Ectodermal cell (in vitro differentiated cells): ENCODE measurements at regions not wholly inside any gene's neighbourhood (a gene's known extent, or its start where the extent isn't known, plus 50 kb on each side); places are given as distances from the start of the nearest gene placed in this dataset.

Source experiments
- H3K27ac ChIP-seq: 2 replicates; pipeline ENCODE4 v1.7.0; 2013; ENCODE audit warnings: mild to moderate bottlenecking, low read depth, low read length; ENCODE audit not compliant: insufficient read depth, poor library complexity, severe bottlenecking
- H3K27me3 ChIP-seq: 2 replicates; pipeline ENCODE4 v1.7.0; 2013; ENCODE audit warnings: mild to moderate bottlenecking, low read length; ENCODE audit not compliant: insufficient read depth, control insufficient read depth, poor library complexity, severe bottlenecking
- H3K36me3 ChIP-seq: one replicate; pipeline ENCODE4 v1.7.0; 2013; ENCODE audit warnings: low read length; ENCODE audit not compliant: control insufficient read depth, insufficient read depth
- H3K4me1 ChIP-seq: one replicate; pipeline ENCODE4 v1.7.0; 2013; ENCODE audit warnings: low read length; ENCODE audit not compliant: control insufficient read depth, insufficient read depth
- H3K4me3 ChIP-seq: 2 replicates; pipeline ENCODE4 v1.7.0; 2013; ENCODE audit warnings: low read depth, low read length, control low read depth; ENCODE audit not compliant: insufficient read depth
- H3K9me3 ChIP-seq: 2 replicates; pipeline ENCODE4 v1.7.0; 2013; ENCODE audit warnings: mild to moderate bottlenecking, low read length, moderate library complexity; ENCODE audit not compliant: control insufficient read depth
- WGBS, 2 experiments: methylation state at CpG; one replicate each; pipeline ENCODE4 v1.1.7; 2013; ENCODE audit warnings: missing lambda C conversion rate in 2 of 2; 5-methylcytosine and 5-hydroxymethylcytosine counted together

DNA sequence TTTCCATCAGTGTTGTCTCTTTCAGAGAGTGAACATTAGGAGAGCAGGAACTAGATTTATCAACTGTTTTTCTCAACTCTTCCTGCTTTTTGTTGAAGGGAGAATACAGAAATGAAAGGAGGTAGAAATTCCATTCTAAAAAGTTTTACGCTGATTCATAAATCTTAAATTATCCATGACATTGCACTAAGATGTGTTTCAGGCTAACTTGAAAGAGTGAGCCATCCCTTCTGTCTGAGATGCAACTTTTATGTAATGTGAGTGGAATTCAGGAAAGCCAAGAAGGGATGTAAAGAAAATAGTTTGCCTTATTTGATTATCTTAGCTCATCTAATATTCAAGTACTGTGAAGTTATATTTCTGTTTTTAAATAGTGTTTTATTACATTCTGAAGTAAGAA lies 349.5 kb upstream of the RGS6 start:
- 100% methylated on average over 1 of the region's 1 CpG for WGBS, 2 experiments
- Histone ChIP-seq H3K36me3 (no peaks in the 10 kb centered on the region), H3K9me3 (no peaks in the 10 kb centered on the region), H3K27me3 (no peaks in the 10 kb centered on the region), H3K27ac (no peak overlapping the region), H3K4me1 (peaks cover 12% of the 10 kb centered on the region), H3K4me3 (no peak overlapping the region)

GRCh38 chr14:71583194-71583593 lies 349.0 kb upstream of the RGS6 start:
- Histone ChIP-seq H3K27me3 (no peaks in the 10 kb centered on the region), H3K4me3 (no peak overlapping the region), H3K4me1 (peaks cover 12% of the 10 kb centered on the region), H3K9me3 (no peaks in the 10 kb centered on the region), H3K27ac (no peak overlapping the region), H3K36me3 (no peaks in the 10 kb centered on the region)
- 87 to 100% methylated on average over 2 of the region's 2 CpGs for WGBS, 2 experiments

DNA sequence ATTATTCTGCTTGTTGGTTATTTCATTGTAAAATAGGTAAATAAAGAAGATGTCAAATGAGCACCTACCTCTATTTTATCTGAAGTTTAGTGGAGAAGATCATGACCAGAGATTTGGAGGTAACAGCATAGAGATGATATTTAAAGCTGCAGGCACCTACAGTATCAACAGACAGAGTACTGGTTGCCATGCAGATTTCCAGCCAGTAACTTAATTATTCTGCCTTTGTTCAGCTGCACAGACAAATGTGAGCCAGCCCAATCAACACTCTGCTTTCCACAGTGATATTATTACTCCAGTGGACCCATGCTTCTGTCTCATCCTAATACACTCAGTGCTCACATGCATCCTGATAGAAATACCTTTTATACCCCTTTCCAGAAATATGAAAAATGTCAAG lies 348.5 kb upstream of the RGS6 start:
- Histone ChIP-seq H3K4me1 (peaks cover 12% of the 10 kb centered on the region), H3K36me3 (no peaks in the 10 kb centered on the region), H3K27ac (no peak overlapping the region), H3K4me3 (no peak overlapping the region), H3K27me3 (no peaks in the 10 kb centered on the region), H3K9me3 (no peaks in the 10 kb centered on the region)

DNA sequence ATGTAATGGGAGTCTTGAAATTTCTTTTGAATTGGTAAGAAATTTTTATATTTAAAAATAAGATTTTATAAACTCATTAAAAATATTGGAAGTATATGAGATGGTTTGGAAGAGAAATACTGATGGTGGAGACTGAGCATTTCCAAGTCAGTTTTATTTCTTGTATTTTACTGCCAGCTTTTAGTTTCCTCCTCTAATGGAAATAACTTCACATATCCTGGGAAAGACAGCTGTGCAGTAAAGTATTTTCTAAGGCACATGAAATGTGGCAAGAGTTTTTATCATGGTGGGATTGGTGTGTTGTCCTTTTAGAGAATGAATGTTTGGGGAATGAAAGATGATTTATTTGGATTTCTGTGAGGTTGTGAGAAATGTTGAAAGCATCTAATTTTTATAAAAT lies 346.9 kb upstream of the RGS6 start:
- Histone ChIP-seq H3K27ac (no peak overlapping the region), H3K9me3 (no peaks in the 10 kb centered on the region), H3K36me3 (no peaks in the 10 kb centered on the region), H3K4me1 (peaks cover 12% of the 10 kb centered on the region), H3K27me3 (no peaks in the 10 kb centered on the region), H3K4me3 (no peak overlapping the region)

- Histone ChIP-seq H3K36me3 (no peaks in the 10 kb centered on the region), H3K9me3 (no peaks in the 10 kb centered on the region), H3K4me1 (peaks cover 12% of the 10 kb centered on the region), H3K27ac (peak overlapping the region; percentile 62), H3K4me3 (no peak overlapping the region), H3K27me3 (no peaks in the 10 kb centered on the region)
- 38 to 40% methylated on average over 14 of the region's 14 CpGs for WGBS, 2 experiments
These were observed 345.9 kb upstream of the RGS6 start for GRCh38 chr14:71586131-71586897.

- Histone ChIP-seq H3K27me3 (no peaks in the 10 kb centered on the region), H3K27ac (no peak overlapping the region), H3K4me1 (peaks cover 12% of the 10 kb centered on the region), H3K4me3 (no peak overlapping the region), H3K9me3 (no peaks in the 10 kb centered on the region), H3K36me3 (no peaks in the 10 kb centered on the region)
- WGBS, 2 experiments: 93 to 96% methylated on average over 9 of the region's 9 CpGs
These were observed 344.2 kb upstream of the RGS6 start for GRCh38 chr14:71588028-71588427.

- Histone ChIP-seq H3K4me3 (no peak overlapping the region), H3K9me3 (no peaks in the 10 kb centered on the region), H3K27me3 (no peaks in the 10 kb centered on the region), H3K36me3 (no peaks in the 10 kb centered on the region), H3K4me1 (peaks cover 12% of the 10 kb centered on the region), H3K27ac (no peak overlapping the region)
- WGBS, 2 experiments: 93 to 99% methylated on average over 10 of the region's 10 CpGs
These were observed 343.5 kb upstream of the RGS6 start for GRCh38 chr14:71588576-71589215.

DNA sequence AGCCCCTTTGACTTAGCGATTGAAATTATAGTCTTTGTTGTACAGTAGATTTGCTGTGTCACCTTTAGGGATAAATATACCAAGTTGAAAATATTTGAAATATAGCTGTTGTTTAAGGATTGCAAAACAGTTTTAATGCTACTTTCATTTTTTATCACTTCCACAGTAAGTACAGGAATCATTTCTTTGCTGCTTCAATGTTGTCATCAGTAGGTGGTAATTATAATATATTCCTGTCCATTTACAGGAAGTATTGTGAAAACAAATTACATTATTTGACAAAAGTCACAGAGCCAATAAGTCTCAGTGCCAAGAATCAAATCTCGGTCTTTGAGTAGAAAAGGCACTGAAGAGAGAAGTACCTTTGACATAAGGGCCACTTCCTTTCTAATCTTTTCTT lies 342.6 kb upstream of the RGS6 start:
- H3K9me3 ChIP-seq: no peaks in the 10 kb centered on the region
- no peak overlapping the region for H3K4me3 ChIP-seq
- no peaks in the 10 kb centered on the region for H3K36me3 ChIP-seq
- WGBS, 2 experiments: 100% methylated on average over 1 to 2 of the region's 2 CpGs
- H3K27me3 ChIP-seq: no peaks in the 10 kb centered on the region
- no peak overlapping the region for H3K27ac ChIP-seq
- peaks cover 12% of the 10 kb centered on the region for H3K4me1 ChIP-seq

DNA sequence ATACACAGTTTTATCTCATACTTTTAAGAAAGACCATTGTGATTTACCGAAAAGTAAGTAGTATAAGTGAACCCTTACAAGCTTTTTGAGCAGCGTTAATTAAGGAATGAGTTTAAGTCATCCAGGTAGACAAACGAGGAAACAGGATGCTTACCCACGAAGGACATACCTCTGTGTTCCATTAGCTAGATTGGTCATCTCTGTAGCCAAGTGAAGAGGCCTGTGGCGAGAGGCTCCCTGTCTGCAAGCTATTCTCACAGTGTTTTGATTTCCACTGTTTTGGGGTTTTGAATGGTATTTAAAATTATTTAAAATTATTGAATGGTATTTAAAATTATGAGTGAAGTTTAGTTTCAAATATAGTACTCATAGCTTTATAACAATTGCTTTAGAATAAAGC lies 342.1 kb upstream of the RGS6 start:
- H3K9me3 ChIP-seq: no peaks in the 10 kb centered on the region
- no peaks in the 10 kb centered on the region for H3K27me3 ChIP-seq
- peaks cover 17% of the 10 kb centered on the region for H3K4me1 ChIP-seq
- no peak overlapping the region for H3K27ac ChIP-seq
- H3K36me3 ChIP-seq: no peaks in the 10 kb centered on the region
- 94 to 95% methylated on average over 4 to 5 of the region's 5 CpGs for WGBS, 2 experiments
- H3K4me3 ChIP-seq: no peak overlapping the region

DNA sequence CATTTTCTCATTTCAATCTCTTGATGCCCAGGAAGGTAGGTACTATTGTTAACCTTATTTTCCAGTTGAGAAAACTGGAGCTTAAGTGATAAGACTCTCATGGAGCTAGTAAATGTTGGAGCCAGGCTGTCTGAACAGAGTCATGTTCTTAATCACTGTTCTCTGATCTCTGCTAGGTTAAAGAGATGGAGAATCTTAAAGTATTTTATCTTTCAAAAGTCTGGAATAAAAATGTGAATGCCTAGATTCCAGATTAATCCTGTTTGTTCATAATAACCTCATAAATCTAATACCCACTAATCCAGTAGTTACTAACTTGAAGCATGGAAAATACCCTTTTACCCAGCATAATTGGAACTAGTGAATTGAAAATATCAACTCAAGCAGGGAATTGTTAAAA lies 341.0 kb upstream of the RGS6 start:
- Histone ChIP-seq H3K27me3 (no peaks in the 10 kb centered on the region), H3K9me3 (no peaks in the 10 kb centered on the region), H3K4me3 (no peak overlapping the region), H3K27ac (no peak overlapping the region), H3K36me3 (no peaks in the 10 kb centered on the region), H3K4me1 (peaks cover 21% of the 10 kb centered on the region)
